ENCODE measurements at regions not wholly inside any gene's neighbourhood (a gene's known extent, or its start where the extent isn't known, plus 50 kb on each side); places are given as distances from the start of the nearest gene placed in this dataset.

- TF ChIP-seq CTCF (IDR thresholded peaks at IDR 0.05): no peak
- no peak for TF ChIP-seq POLR2A (IDR thresholded peaks at IDR 0.05)
These were observed 52.3 kb downstream of the HDGFL1 start for GRCh38 chr6:22621701-22622100.
